ENCODE measurements at regions not wholly inside any gene's neighbourhood (a gene's known extent, or its start where the extent isn't known, plus 50 kb on each side); places are given as distances from the start of the nearest gene placed in this dataset.

DNA sequence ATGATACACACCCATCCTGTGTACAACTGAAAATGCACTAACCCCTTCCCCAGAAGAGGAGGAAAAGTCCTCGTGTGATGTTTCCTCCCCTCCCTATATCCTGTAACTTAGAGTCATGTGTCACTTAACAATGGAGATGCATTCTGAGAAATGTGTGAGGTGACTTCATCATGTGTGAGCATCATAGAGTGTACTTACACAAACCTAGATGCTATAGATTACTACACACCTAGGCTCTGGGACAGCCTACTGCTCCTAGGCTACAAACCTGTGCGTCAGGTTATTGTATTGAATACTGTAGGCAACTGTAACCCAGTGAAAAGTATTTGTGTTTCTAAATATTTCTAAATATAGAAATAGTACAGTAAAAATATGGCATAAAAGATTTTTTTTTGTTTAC is 98.6 kb upstream of the FAM180A start:
- no peaks in the 10 kb centered on the region for H3K4me1 ChIP-seq (replicated peaks in 1 of 4; ENCODE audit: control insufficient read depth in 3 of 4, insufficient read depth in 4 of 4, low read length in 3 of 4)
- H3K23me2 ChIP-seq (ENCODE audit: low read depth, low read length), result no peaks in the 10 kb centered on the region
- H2BK12ac ChIP-seq (ENCODE audit: low read depth, low read length), result no peak overlapping the region
- H3K14ac ChIP-seq (ENCODE audit: insufficient read length), result no peak overlapping the region
- no peak overlapping the region for H2AFZ ChIP-seq (ENCODE audit: low read length)
- H4K8ac ChIP-seq (ENCODE audit: extremely low read depth, insufficient read depth, low read length), result no peak overlapping the region
- TF ChIP-seq BRCA1 (IDR thresholded peaks at IDR 0.05; ENCODE audit: low read depth, low read length), result no peak
- no peak for TF ChIP-seq POLR2AphosphoS5 (IDR thresholded peaks at IDR 0.05; ENCODE audit: low read depth, low read length)
- TF ChIP-seq NANOG (IDR thresholded peaks at IDR 0.05; ENCODE audit: insufficient read depth, low read depth, low read length, poor library complexity, severe bottlenecking), result no peak
- TF ChIP-seq, protein P1, sequence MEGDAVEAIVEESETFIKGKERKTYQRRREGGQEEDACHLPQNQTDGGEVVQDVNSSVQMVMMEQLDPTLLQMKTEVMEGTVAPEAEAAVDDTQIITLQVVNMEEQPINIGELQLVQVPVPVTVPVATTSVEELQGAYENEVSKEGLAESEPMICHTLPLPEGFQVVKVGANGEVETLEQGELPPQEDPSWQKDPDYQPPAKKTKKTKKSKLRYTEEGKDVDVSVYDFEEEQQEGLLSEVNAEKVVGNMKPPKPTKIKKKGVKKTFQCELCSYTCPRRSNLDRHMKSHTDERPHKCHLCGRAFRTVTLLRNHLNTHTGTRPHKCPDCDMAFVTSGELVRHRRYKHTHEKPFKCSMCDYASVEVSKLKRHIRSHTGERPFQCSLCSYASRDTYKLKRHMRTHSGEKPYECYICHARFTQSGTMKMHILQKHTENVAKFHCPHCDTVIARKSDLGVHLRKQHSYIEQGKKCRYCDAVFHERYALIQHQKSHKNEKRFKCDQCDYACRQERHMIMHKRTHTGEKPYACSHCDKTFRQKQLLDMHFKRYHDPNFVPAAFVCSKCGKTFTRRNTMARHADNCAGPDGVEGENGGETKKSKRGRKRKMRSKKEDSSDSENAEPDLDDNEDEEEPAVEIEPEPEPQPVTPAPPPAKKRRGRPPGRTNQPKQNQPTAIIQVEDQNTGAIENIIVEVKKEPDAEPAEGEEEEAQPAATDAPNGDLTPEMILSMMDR (IDR thresholded peaks at IDR 0.05; ENCODE audit: control extremely low read depth in 1 of 3, insufficient read depth in 1 of 3, low read depth in 1 of 3, low read length in 3 of 3), result no peak
- no peak for TF ChIP-seq CEBPB (IDR thresholded peaks at IDR 0.05; ENCODE audit: low read depth, low read length)
- no peak for TF ChIP-seq SIX5 (IDR thresholded peaks at IDR 0.05; ENCODE audit: low read depth, low read length)
- TF ChIP-seq TAF7 (optimal IDR thresholded peaks at IDR 0.05; ENCODE audit: borderline replicate concordance, low read depth, low read length), result no peak
- no peak for TF ChIP-seq SUZ12 (IDR thresholded peaks at IDR 0.05; ENCODE audit: low read length)
- TF ChIP-seq, protein P2, sequence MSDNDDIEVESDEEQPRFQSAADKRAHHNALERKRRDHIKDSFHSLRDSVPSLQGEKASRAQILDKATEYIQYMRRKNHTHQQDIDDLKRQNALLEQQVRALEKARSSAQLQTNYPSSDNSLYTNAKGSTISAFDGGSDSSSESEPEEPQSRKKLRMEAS (IDR thresholded peaks at IDR 0.05), result no peak
- no peak overlapping the region for H2BK15ac ChIP-seq (ENCODE audit: low read length)
- H3K79me2 ChIP-seq (ENCODE audit: control insufficient read depth in 1 of 2, insufficient read depth in 2 of 2, low read length in 2 of 2), result no peaks in the 10 kb centered on the region
- no peak overlapping the region for H3K27ac ChIP-seq (ENCODE audit: low read depth, low read length)
- no peaks in the 10 kb centered on the region for H3K27me3 ChIP-seq (replicated peaks in 1 of 4; ENCODE audit: control insufficient read depth in 3 of 4, extremely low read depth in 1 of 4, insufficient read depth in 3 of 4, low read length in 3 of 4)
- no peaks in the 10 kb centered on the region for H3K79me1 ChIP-seq (ENCODE audit: low read depth, low read length)
- no peak overlapping the region for H3K4me2 ChIP-seq (ENCODE audit: insufficient read depth in 1 of 2, low read depth in 2 of 2, low read length in 2 of 2)
- no peak overlapping the region for H2BK120ac ChIP-seq (replicated peaks; ENCODE audit: low read depth, low read length)
- no peak overlapping the region for H4K5ac ChIP-seq (ENCODE audit: insufficient read length, low read depth, low read length)
- no peak for FAIRE-seq
- H4K91ac ChIP-seq (replicated peaks; ENCODE audit: insufficient read length, low read length), result no peak overlapping the region
- no peaks in the 10 kb centered on the region for H4K20me1 ChIP-seq (replicated peaks in 1 of 2; ENCODE audit: control insufficient read depth in 1 of 2, insufficient read depth in 2 of 2, low read length in 2 of 2)
- no peak overlapping the region for H3K18ac ChIP-seq (ENCODE audit: extremely low read depth, low read length)
- no peak overlapping the region for H3K4ac ChIP-seq (replicated peaks; ENCODE audit: insufficient read length, low read depth, low read length)
- H2BK5ac ChIP-seq (ENCODE audit: low read depth, low read length), result no peak overlapping the region
- no peaks in the 10 kb centered on the region for H3K36me3 ChIP-seq (ENCODE audit: control insufficient read depth in 2 of 4, insufficient read depth in 4 of 4, low read length in 3 of 4)
- ChIA-PET CTCF (ENCODE audit: partially characterized antibody) (interaction anchor here (1.2 to 2.1 kb wide), 2 partner anchors 7 to 47 kb away, joined by 3 to 6 read pairs; no protein-coding TSS in a partner anchor), POLR2A (ENCODE audit: partially characterized antibody) (no interaction called here)
- no peak overlapping the region for H3K23ac ChIP-seq (ENCODE audit: insufficient read length)
- WGBS, 2 experiments (ENCODE audit: extremely low coverage in 1 of 2, insufficient coverage in 1 of 2, insufficient read length in 1 of 2, insufficient replicate concordance in 2 of 2, low coverage in 1 of 2, low lambda C conversion rate in 2 of 2, missing lambda C conversion rate in 1 of 2), result 92% methylated on average over 2 of the region's 2 CpGs; no CpG with 5 or more reads in 1 of the 2 experiments
- no peak overlapping the region for H2BK20ac ChIP-seq (ENCODE audit: low read length)
- no peak overlapping the region for H3K9ac ChIP-seq (replicated peaks in 1 of 4; ENCODE audit: extremely low read depth in 1 of 4, low read depth in 3 of 4, low read length in 3 of 4)
- H2AK5ac ChIP-seq (ENCODE audit: low read depth, low read length), result no peak overlapping the region
- DNase-seq (ENCODE audit: low read depth in 1 of 2, low spot score in 2 of 2), result no peak
- no peak overlapping the region for H3K4me3 ChIP-seq (ENCODE audit: extremely low read depth in 1 of 4, insufficient read depth in 2 of 4, low read depth in 3 of 4, low read length in 4 of 4)
- no peaks in the 10 kb centered on the region for H3K9me3 ChIP-seq (ENCODE audit: insufficient read depth in 2 of 2, low read depth in 1 of 2, low read length in 1 of 2)
- H3K56ac ChIP-seq (replicated peaks; ENCODE audit: insufficient read length, low read depth, low read length), result no peak overlapping the region

All from H1 (cell line).